C4-2B (cell line): ENCODE measurements at regions not wholly inside any gene's neighbourhood (a gene's known extent, or its start where the extent isn't known, plus 50 kb on each side); places are given as distances from the start of the nearest gene placed in this dataset.
"Not testable (repeated sequence)": the region's sequence is repeated elsewhere in the genome, so short reads cannot be mapped to it uniquely, and the experiment has no call there.

Experiments
- H3K27ac ChIP-seq: fragments of 450-650 bp; 2 replicates; pipeline ENCODE4 v1.5.1; 2017
- ZFX ChIP-seq: fragments of 450-650 bp; IDR thresholded peaks from 2 replicates; pipeline ENCODE4 v1.6.1; 2017
- TF ChIP-seq, protein P1 (sequence below): fragments of 450-650 bp; conservative IDR thresholded peaks from 2 replicates; pipeline ENCODE4 v1.5.1; 2017; ENCODE audit warnings: mild to moderate bottlenecking

DNA sequence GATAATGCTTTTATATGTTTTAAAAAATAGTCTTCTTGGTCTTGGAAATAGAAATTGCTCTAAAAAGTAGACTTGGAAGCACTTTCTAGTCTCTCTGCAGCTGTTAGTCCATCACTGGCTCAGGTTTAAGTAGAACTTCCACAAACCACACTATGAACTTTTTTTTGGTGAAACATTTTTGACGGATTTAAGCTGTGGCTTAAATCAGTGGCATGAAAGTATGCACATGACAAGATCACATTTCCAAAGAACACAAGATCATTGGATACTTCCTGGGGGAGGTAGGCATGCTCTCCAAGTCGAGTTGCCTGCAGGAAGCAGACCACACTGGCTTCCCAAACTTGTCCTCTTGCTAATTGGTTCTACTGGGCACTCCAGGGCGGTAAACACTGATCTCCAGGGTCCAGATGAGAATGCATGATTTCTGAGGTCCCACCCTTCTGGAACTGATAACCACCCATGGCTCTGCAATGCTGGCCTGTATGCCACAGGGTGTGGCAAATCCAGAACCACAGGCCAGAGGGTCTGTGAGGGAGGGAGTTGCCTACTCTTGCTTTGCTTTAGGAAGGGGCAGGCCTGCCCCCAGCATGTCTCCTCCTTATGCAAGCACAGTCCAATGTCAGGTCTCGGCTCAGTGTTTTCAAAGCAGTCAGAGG is 331.9 kb upstream of the SFRP2 start:
- no peak overlapping the region for H3K27ac ChIP-seq
- no peak for TF ChIP-seq ZFX
- TF ChIP-seq, protein P1, sequence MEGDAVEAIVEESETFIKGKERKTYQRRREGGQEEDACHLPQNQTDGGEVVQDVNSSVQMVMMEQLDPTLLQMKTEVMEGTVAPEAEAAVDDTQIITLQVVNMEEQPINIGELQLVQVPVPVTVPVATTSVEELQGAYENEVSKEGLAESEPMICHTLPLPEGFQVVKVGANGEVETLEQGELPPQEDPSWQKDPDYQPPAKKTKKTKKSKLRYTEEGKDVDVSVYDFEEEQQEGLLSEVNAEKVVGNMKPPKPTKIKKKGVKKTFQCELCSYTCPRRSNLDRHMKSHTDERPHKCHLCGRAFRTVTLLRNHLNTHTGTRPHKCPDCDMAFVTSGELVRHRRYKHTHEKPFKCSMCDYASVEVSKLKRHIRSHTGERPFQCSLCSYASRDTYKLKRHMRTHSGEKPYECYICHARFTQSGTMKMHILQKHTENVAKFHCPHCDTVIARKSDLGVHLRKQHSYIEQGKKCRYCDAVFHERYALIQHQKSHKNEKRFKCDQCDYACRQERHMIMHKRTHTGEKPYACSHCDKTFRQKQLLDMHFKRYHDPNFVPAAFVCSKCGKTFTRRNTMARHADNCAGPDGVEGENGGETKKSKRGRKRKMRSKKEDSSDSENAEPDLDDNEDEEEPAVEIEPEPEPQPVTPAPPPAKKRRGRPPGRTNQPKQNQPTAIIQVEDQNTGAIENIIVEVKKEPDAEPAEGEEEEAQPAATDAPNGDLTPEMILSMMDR = no peak

DNA sequence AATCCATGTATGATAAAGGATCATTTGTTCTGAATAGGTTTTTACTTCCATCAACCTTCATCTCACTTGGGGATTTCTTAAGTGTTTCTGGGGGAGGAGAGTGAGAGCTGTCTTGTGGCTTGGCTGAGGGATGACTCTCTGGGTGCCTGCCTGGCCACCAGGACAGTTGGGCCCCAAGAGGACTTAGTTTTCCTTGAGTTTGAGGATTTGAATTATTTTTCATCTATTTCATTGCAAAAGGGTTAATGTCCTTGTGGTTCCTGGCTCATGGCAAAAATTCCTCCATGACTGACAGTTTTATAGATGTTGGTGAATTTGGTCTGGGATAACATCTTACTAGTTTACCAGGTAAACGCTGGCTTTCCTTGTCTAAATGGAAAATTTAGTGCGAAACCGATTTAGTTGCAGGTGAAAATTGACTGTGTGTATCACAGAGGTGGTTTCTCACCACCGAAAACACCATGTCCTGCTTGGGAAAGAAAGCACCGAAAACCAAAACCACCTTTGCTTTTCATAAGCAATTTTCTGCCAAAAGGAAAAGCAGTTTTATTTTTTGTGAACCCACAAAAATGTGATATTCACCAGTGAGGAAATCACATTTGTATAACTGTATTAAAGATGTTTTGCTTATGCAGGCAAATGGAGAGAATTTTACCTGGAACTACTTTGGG is 331.3 kb upstream of the SFRP2 start:
- H3K27ac ChIP-seq = no peak overlapping the region
- TF ChIP-seq, protein P1 = no peak
- TF ChIP-seq ZFX = no peak

DNA sequence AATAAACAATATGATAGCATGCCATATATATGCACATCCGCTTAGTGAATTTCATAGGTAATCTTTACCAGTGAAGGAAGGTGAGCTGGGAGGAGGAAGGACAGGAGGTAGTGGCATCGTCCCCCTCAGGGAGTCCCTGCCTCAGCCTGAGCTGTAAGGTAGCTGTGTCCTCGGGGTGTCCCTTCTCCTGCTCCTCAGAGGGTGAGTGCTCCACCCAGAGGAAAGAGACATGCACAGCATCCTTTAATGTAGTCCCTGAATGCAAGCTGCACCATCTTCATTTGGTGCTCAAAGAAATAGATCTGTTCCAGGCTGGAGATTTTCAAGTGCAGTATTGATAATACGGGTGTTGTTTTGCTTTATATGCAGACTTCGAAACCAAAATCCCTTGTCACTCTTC is 330.4 kb upstream of the SFRP2 start:
- H3K27ac ChIP-seq = no peak overlapping the region
- no peak for TF ChIP-seq ZFX
- TF ChIP-seq, protein P1 = no peak

DNA sequence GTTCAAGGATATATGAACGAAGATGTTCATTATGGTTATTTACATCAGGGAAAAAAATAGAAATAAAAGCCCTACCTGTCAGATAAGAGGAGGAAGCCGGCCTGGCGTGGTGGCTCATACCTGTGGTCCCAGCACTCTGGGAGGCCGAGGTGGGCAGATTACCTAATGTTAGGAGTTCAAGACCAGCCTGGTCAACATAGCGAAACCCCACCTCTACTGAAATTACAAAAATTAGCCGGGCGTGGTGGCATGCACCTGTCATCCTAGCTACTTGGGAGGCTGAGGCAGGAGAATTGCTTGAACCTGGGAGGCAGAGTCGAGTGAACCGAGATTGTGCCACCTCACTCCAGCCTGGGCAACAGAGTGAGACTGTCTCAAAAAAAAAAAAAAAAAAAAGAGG is 328.8 kb upstream of the SFRP2 start:
- not testable (repeated sequence) for H3K27ac ChIP-seq

DNA sequence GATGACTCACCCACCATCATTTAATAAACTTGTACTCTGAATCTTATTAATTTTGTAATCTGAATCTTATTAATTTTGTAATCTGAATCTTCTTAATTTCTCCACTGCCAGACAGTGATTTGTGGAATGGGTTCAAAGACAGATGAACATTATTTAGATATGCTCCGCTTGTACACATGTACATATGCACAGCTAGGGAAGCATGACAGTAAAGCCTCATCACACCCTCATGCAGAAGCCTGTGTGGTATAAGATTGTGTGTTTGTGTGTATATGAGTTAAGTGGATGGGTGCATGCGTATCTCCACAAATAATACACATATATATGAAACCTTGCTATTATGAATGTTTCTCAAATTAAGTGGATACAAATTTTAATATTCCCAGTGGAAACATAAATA is 318.5 kb upstream of the SFRP2 start:
- H3K27ac ChIP-seq = no peak overlapping the region
- no peak for TF ChIP-seq ZFX
- TF ChIP-seq, protein P1 = no peak

DNA sequence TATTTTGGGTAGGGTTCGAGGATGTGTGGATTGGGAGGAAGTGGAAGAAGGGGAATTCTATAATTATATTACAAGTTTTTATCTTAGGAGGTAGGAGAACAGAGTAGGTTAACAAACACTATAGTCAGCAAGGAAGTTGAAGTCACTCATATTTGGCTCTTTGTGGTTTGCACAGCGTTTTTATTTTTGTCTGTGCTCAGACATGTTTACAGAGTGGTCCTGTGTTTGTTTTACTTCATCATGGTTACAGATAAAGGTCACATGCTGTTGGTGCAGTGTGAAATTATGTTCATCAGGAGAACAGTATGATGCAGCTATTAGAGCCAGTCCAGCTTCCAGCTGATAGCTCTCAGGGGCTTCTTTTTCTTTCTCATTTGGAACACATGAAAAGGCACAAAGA is 299.9 kb upstream of the SFRP2 start:
- TF ChIP-seq ZFX = no peak
- TF ChIP-seq, protein P1 = no peak
- no peak overlapping the region for H3K27ac ChIP-seq

DNA sequence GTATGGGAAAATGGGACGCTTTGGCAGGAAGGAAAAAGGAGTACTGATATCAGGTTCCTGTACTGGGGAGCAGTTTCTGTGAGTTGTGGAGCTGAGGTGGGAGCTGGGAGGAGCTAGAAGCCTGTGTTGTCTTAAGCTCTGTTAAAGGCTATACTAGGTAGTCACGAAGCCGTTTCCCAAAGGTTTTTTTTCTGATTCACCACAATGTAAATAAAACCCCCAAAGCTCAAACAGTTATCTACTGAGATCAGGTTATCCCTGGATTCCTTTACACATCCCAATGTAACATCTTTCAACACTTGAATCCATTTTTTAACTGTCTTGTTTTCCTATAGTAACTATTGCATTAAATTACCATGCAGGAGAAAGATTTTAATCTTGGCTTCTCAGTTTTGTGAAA is 297.4 kb upstream of the SFRP2 start:
- TF ChIP-seq, protein P1 = no peak
- no peak for TF ChIP-seq ZFX
- no peak overlapping the region for H3K27ac ChIP-seq

DNA sequence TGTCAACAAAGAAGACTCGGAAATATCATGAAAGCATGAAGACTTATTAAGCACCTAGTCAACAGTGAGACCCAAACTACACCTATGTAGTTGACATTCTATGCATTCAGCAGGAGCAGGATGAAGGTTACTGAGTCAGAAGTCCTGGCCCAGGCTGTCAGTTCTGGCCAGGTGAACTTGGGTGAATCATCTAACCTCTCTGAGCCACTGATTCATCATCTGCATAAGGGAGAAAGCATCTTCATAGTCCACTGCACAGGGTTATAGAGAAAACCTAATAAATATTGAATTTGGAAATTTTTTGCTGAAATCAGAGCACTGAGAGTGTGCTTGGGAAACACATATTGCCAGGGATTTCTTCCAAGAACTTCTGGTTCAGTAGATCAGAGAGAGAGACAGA is 296.0 kb upstream of the SFRP2 start:
- TF ChIP-seq, protein P1 = no peak
- no peak overlapping the region for H3K27ac ChIP-seq
